GM23248 (cell line): ENCODE measurements at regions not wholly inside any gene's neighbourhood (a gene's known extent, or its start where the extent isn't known, plus 50 kb on each side); places are given as distances from the start of the nearest gene placed in this dataset.

Source experiments
- EZH2 ChIP-seq: fragments of 200-600 bp; sonication (generic); IDR thresholded peaks from 2 replicates; pipeline ENCODE4 v1.6.1; 2018; ENCODE audit warnings: antibody characterized with exemption, mild to moderate bottlenecking; ENCODE audit not compliant: insufficient read depth, poor library complexity, severe bottlenecking
- EZH2phosphoT487 ChIP-seq: fragments of 200-600 bp; sonication (generic); IDR thresholded peaks from 2 replicates; pipeline ENCODE4 v1.6.1; 2018; ENCODE audit warnings: antibody characterized with exemption, moderate library complexity, mild to moderate bottlenecking, low read depth; ENCODE audit not compliant: insufficient read depth

DNA sequence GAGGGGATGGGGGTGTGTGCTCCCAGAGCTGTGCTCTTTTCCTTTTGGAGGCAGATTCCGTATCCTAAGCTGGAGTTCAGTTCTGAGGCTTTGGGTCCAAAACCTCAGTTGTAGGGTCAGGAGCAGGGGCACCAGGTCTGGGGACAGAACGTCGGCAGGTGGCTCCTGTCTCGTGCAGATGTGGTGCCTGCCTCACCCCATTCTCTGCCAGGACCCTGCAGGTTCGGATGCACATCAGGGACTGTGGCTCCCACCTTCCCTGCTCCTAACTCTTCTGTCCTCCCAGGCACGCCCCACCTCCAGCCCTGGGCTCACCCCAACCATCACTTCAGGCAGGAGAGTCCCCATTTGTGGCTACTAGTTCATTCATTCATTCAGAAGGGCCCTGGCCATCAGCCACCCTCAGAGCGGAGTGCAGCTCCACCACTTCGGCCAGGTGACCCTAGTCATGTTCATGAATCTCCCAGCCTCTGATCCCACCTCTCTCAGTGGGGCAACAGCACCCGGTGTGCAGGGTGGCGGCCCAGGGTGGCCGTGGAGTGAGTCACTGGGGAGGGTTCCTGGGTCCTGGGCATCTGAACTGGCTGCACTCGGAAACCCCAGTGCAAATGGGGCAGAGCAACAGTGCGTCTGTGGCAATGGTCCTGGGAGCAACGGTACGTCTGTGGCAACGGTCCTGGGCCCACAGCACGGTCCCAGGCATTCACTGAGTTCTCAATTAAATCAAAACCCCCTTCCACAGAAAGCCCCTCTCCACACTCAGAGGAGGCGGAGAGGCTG lies 100.8 kb upstream of the FAM20C start:
- no peak for TF ChIP-seq EZH2
- no peak for TF ChIP-seq EZH2phosphoT487
